ENCODE measurements at regions not wholly inside any gene's neighbourhood (a gene's known extent, or its start where the extent isn't known, plus 50 kb on each side); places are given as distances from the start of the nearest gene placed in this dataset.

- no peak for TF ChIP-seq CTCF (IDR thresholded peaks at IDR 0.05)
- no peak for TF ChIP-seq EZH2 (IDR thresholded peaks at IDR 0.05)
- no peak for TF ChIP-seq EZH2phosphoT487 (IDR thresholded peaks at IDR 0.05)
Measured at GRCh38 chr4:156198511-156198910, 244.8 kb upstream of the CTSO start.

All from neural progenitor cell (in vitro differentiated cells).